HG02759 (cell line): ENCODE measurements at regions not wholly inside any gene's neighbourhood (a gene's known extent, or its start where the extent isn't known, plus 50 kb on each side); places are given as distances from the start of the nearest gene placed in this dataset.
"Not testable (repeated sequence)": the region's sequence is repeated elsewhere in the genome, so short reads cannot be mapped to it uniquely, and the experiment has no call there.

Experiments
- ATAC-seq: cut with Tn5 transposase; IDR thresholded peaks from one replicate; pipeline ENCODE4 v1.9.1; 2021; ENCODE audit warnings: mild to moderate bottlenecking, moderate library complexity; ENCODE audit not compliant: unreplicated experiment

GRCh38 chr6:71007298-71007697, 50.4 kb upstream of the B3GAT2 start:
- not testable (repeated sequence) for ATAC-seq

DNA sequence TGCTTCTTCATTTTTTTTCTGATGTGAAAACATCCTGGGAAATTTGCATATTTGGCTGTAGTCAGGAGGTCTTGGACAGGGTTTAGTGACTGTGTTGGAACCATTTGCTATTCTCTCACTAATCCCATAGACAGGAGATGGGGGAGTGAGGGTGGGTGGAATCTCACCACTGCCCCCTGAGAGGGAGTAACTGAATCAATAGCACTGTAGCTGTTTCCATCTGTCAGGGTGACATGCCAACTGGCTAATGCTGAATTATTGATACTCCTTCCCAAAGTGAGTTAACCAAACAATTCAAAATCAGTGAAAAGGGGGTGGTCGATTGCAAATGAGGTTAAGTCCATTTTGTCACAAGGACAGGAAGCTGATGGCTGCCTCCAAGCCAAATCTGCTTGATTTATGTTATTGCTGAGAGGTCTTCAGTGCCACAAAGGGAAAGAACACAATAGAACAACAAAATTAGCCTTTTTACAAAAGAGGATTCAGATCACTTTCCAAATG, 55.1 kb upstream of the B3GAT2 start:
- ATAC-seq, result no peak

DNA sequence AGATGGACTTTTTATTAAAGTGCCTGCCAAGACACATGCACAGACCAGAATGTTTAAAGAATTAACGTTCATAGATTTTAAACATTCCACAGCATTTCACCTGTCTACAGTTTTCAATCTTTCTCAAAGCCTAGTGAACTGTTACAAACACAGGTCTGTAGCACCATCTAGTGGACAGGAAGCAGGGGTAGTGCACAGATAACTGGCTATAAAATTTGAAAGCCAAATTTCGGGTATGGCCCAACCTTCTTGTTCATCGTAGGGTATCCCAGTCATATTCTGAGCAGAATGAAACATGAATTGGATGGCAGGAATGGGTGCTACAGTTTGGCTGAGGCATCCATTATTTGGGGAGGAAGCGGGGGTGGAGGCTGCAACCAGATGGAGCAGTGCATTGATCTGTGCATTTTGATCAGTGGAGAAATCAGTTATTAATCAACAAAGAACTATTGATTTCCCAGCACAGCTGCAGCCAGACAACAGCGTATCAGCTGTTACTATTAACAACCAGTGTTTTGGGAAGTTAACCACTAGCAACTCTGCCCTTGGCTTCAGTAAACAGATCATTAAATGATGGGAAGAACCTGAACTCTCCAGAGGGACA, 56.1 kb upstream of the B3GAT2 start:
- ATAC-seq, result peak; percentile 90

DNA sequence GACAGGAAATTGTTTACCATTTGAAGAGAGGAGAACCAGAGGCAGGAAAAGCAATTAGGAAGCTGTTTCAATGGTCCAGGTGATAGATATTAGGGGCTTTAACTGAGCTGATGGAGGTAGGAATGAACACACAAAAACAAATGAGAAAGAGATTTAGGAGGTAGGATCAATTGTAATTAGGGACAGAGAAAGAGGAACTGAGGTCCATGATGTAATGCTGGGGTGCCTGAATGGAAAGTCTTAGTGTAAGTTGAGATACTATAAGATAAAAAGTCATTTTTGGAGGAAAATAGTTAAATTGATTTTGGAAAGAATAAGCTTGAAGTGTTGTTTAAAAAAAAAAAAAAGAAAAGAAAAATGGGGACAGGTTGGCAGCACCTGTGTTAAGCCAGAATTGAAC, 58.5 kb upstream of the B3GAT2 start:
- ATAC-seq, result no peak

GRCh38 chr6:71028236-71028876, 71.5 kb upstream of the B3GAT2 start:
- ATAC-seq, result no peak

- no peak for ATAC-seq
These were observed 72.0 kb upstream of the B3GAT2 start for GRCh38 chr6:71028877-71029252.

DNA sequence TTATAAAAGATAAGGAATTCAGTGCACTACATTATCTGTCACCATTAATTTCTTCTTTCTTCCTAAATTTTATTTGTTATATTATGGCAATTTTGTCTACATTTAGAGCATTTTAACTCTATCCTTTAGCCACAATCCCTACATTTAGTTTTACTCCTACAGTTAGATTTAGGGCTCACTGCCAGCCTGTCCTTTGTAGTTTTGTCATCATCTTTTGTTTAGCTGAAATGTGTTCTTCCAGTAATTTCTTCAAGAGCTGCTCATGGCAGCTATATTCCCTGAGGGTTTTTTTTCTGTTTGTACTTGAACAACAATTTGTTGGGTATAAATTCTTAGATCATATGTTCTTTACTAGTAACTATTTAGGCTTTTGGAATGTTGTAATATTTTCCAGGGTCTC, 72.7 kb upstream of the B3GAT2 start:
- no peak for ATAC-seq

- no peak for ATAC-seq
These were observed 75.1 kb upstream of the B3GAT2 start for GRCh38 chr6:71031912-71032311.

- ATAC-seq, result no peak
These were observed 76.3 kb upstream of the B3GAT2 start for GRCh38 chr6:71033171-71033570.

- ATAC-seq, result no peak
These were observed 77.0 kb upstream of the B3GAT2 start for GRCh38 chr6:71033890-71034289.

- ATAC-seq, result no peak
These were observed 77.9 kb upstream of the B3GAT2 start for GRCh38 chr6:71034563-71035345.

- no peak for ATAC-seq
These were observed 79.0 kb upstream of the B3GAT2 start for GRCh38 chr6:71035871-71036270.

DNA sequence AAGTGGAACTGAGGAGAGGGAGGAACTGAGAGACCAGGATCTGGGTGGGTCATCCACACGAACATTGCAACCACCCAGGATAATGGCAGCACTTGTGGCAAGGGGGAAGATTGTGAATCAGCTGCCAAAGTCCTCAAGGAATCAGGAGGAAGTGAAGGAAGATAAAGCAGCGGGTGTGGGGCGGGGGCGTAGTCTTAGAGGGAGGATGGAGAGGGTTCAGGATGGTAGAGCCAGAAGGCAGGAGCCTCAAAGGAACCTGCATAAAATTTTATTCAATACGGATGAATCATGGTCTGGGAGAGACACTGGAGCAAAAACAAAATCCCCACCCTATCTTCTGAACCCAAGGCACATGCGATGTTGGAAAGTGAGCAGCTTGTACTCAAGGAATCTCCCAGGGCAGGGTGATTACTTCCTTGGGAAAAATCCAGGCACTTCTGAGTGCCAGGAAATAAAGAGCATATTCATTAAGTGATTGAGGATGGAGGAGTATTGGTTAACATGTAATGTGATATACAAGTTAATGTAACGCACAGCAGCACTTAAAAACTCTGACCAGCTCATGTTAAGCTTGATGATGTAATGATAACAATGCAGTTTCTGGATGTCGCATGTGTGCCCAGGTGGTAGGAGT, 82.0 kb upstream of the B3GAT2 start:
- ATAC-seq, result no peak

DNA sequence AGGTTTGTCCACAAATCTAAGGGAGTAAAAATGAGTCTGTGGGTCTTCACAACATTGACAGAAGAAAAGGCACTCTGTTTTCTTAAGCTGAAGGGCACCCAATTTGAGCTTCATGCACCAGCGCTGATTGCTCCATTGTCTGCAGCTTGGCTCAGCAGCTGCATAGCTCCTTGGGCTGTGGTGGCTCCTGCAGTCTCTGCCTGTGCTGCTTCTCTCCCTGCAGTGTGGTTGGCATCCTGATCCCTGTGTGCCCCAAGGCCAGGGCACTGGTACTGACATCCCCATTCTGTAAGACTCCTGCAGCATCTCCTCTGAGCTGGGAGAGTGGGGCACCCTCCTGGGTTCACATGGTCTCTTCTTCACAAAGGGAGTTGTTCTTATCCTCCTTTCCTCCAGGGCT, 83.2 kb upstream of the B3GAT2 start:
- ATAC-seq, result no peak

DNA sequence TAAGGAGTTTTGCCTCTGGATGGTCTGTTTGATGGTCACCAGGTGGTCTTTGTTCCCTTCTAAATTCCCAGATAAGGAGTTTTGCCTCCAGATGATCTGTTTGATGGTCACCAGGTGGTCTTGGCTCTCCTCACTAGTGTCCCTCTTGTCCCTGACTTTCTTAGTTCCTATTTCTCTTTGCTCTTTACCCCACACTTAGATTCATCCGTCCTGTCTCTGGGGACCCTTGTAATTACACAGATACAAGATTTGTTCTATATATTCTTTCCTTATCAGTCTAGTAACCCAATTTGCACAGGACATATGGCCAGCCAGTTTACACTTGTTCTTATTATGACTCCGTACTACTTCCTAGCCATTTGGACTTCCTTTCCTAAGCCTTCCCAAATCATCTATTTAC, 84.0 kb upstream of the B3GAT2 start:
- no peak for ATAC-seq

DNA sequence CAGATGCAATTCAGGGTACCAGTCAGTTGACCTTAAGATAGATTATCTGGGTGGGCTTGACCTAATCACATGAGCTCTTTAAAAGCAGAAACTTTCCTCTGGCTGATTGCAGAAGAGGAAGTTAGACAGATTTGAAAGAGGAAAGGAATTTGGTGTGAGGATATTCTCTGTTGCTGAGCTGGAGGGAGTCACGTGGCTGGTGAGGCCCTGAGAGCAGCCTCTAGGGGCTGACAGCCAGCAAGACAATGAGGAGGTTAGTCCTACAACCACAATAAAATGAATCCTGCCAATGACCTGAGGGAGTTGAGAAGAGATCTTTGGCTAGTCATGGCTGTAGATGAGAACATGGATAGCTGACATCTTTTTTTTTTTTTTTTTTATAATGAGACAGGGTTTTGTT, 87.0 kb upstream of the B3GAT2 start:
- ATAC-seq, result peak; percentile 59

DNA sequence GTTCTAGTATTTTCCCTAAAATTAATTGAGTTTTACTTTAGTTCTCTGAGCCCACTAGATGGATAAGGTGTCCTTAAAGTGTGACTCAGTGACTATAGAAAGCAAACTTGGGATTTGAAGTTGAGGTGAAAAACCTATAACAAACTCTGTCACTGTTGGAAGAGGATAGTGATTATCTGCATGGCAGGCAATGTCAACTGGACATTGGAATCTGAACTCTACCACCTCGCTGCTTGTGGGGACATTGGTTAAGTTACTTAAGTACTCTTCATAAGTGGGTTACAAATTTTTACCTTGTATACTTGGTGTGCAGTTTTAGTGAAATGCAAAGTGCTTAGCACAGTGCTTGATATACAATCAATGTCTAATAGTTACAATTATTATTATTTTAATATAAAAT, 87.9 kb upstream of the B3GAT2 start:
- ATAC-seq, result no peak

DNA sequence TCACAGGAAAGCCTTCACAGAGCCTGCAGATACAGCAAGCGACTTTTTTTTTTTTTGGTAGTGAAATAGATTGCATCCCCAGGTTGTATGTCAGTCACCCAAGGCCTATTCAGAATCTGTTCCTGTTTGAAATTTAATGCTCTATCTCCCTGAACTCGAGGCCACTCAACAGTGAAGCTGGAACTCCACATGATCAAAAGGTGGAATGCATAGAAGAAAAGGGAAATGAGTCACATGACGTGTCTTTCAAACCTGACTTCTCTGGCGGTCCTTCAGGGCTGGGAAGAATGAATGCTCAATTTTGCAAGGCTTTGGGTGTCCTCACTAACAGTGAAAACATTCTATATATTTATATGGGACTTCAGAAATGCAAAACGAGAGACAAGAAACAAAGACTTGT, 88.4 kb upstream of the B3GAT2 start:
- ATAC-seq, result no peak

DNA sequence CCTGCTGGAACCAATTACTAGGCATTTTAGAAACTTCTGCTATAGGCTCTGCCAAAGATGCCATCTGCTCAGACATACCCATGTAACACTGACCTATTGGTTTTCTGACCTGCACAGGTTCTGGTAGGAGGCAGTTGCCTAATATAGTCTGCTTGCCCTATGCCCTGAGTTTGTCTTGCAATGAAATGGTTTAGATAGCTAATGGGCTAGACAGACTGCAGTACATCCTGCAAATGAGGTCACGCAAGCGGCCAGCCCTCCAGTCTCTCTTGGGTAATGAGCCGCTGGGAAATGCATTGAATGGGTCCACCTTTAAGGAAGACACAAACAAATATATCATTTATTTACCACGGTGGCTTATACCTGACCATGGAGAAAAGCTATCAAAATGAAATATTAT, 90.6 kb upstream of the B3GAT2 start:
- ATAC-seq, result no peak

GRCh38 chr6:71048320-71049164, 91.7 kb upstream of the B3GAT2 start:
- no peak for ATAC-seq
